H1 (cell line): ENCODE measurements at regions not wholly inside any gene's neighbourhood (a gene's known extent, or its start where the extent isn't known, plus 50 kb on each side); places are given as distances from the start of the nearest gene placed in this dataset.

Source experiments
- CTCF ChIA-PET: fragments of 300-600 bp; sonication (Branson Sonifier 250); formaldehyde crosslinking; loops from one replicate; lab custom pipeline; 2021; ENCODE audit not compliant: partially characterized antibody; lab: Charles Lee
- POLR2A ChIA-PET: fragments of 300-600 bp; sonication (Branson Sonifier 250); formaldehyde crosslinking; loops from one replicate; lab custom pipeline; 2021; ENCODE audit warnings: inconsistent platforms; ENCODE audit not compliant: partially characterized antibody; lab: Charles Lee
- DNase-seq, 2 experiments: peaks; one replicate each; pipeline versions ENCODE4 v3.0.0 to v3.0.0-alpha.2; 2010 to 2022; ENCODE audit warnings: low spot score in 2 of 2, low read depth in 1 of 2, mixed read lengths in 1 of 2
- FAIRE-seq: peaks from 2 replicates; lab custom pipeline; 2011; peaks lifted over from hg19 to GRCh38; lab: Jason Lieb, UNC
- H2AFZ ChIP-seq: 2 replicates; pipeline ENCODE4 v1.8.1; 2012; ENCODE audit warnings: low read length, inconsistent platforms
- H2AK5ac ChIP-seq: 2 replicates; pipeline ENCODE4 v1.6.1; 2013; ENCODE audit warnings: low read depth, low read length
- H2BK120ac ChIP-seq: replicated peaks from 2 replicates; pipeline ENCODE3; 2013; ENCODE audit warnings: low read depth, low read length, inconsistent platforms
- H2BK12ac ChIP-seq: 2 replicates; pipeline ENCODE4 v1.6.1; 2013; ENCODE audit warnings: low read depth, low read length
- H2BK15ac ChIP-seq: 2 replicates; pipeline ENCODE4 v1.6.1; 2013; ENCODE audit warnings: low read length
- H2BK20ac ChIP-seq: 2 replicates; pipeline ENCODE4 v1.6.1; 2013; ENCODE audit warnings: low read length
- H2BK5ac ChIP-seq: 2 replicates; pipeline ENCODE4 v1.6.1; 2013; ENCODE audit warnings: low read depth, low read length
- H3K14ac ChIP-seq: 2 replicates; pipeline ENCODE4 v1.6.1; 2013; ENCODE audit warnings: inconsistent platforms; ENCODE audit not compliant: insufficient read length
- H3K18ac ChIP-seq: 2 replicates; pipeline ENCODE4 v1.6.1; 2013; ENCODE audit warnings: low read length; ENCODE audit errors: extremely low read depth
- H3K23ac ChIP-seq: 2 replicates; pipeline ENCODE4 v1.6.1; 2013; ENCODE audit warnings: inconsistent platforms; ENCODE audit not compliant: insufficient read length
- H3K23me2 ChIP-seq: 2 replicates; pipeline ENCODE4 v1.6.1; 2013; ENCODE audit warnings: low read depth, low read length
- H3K27ac ChIP-seq: 2 replicates; pipeline ENCODE4 v1.6.1; 2011; ENCODE audit warnings: low read depth, low read length, inconsistent platforms
- H3K27me3 ChIP-seq, 4 experiments: replicated peaks in 1 of 4; 1 replicate in 1 of 4; 2 replicates in 3 of 4; pipeline versions ENCODE4 v1.6.1 to v1.8.1; 2011 to 2013; ENCODE audit warnings: low read length in 3 of 4, mild to moderate bottlenecking in 3 of 4, inconsistent platforms in 2 of 4, mixed read lengths in 2 of 4, moderate library complexity in 1 of 4; ENCODE audit not compliant: control insufficient read depth in 3 of 4, insufficient read depth in 3 of 4; ENCODE audit errors: extremely low read depth in 1 of 4
- H3K36me3 ChIP-seq, 4 experiments: 2 replicates each; pipeline versions ENCODE4 v1.6.1 to v1.8.1; 2011 to 2013; ENCODE audit warnings: mild to moderate bottlenecking in 4 of 4, low read length in 3 of 4, moderate library complexity in 2 of 4, control low read depth in 1 of 4, inconsistent platforms in 1 of 4; ENCODE audit not compliant: insufficient read depth in 4 of 4, control insufficient read depth in 2 of 4
- H3K4ac ChIP-seq: replicated peaks from 2 replicates; pipeline ENCODE3; 2013; ENCODE audit warnings: low read length, low read depth, mixed read lengths, inconsistent platforms; ENCODE audit not compliant: insufficient read length
- H3K4me1 ChIP-seq, 4 experiments: replicated peaks in 1 of 4; 1 replicate in 1 of 4; 2 replicates in 3 of 4; pipeline versions ENCODE4 v1.6.1 to v1.8.1; 2011 to 2013; ENCODE audit warnings: low read length in 3 of 4, inconsistent platforms in 2 of 4, mixed read lengths in 1 of 4; ENCODE audit not compliant: insufficient read depth in 4 of 4, control insufficient read depth in 3 of 4
- H3K4me2 ChIP-seq, 2 experiments: 2 replicates each; pipeline versions ENCODE4 v1.6.1 to v1.8.1; 2011 to 2013; ENCODE audit warnings: low read depth in 2 of 2, low read length in 2 of 2, control low read depth in 1 of 2, inconsistent platforms in 1 of 2, mild to moderate bottlenecking in 1 of 2; ENCODE audit not compliant: insufficient read depth in 1 of 2
- H3K4me3 ChIP-seq, 4 experiments: fragments of 200-600, 300-600 bp in 1 of 4; sonication (generic), shearing (Covaris generic), sonication (Bioruptor Twin) in 1 of 4; 2 replicates each; pipeline versions ENCODE4 v1.5.1 to v1.8.1; 2011 to 2016; ENCODE audit warnings: low read length in 4 of 4, low read depth in 3 of 4, control low read depth in 2 of 4, inconsistent platforms in 2 of 4, mild to moderate bottlenecking in 2 of 4, mixed read lengths in 1 of 4, moderate library complexity in 1 of 4; ENCODE audit not compliant: insufficient read depth in 2 of 4; ENCODE audit errors: extremely low read depth in 1 of 4
- H3K56ac ChIP-seq: replicated peaks from 2 replicates; pipeline ENCODE3; 2013; ENCODE audit warnings: low read depth, mild to moderate bottlenecking, mixed read lengths, low read length, inconsistent platforms; ENCODE audit not compliant: insufficient read length
- H3K79me1 ChIP-seq: 2 replicates; pipeline ENCODE4 v1.6.1; 2013; ENCODE audit warnings: low read depth, low read length, control low read depth
- H3K79me2 ChIP-seq, 2 experiments: 2 replicates each; pipeline versions ENCODE4 v1.6.1 to v1.8.1; 2012 to 2013; ENCODE audit warnings: low read length in 2 of 2, mild to moderate bottlenecking in 2 of 2, inconsistent platforms in 1 of 2; ENCODE audit not compliant: insufficient read depth in 2 of 2, control insufficient read depth in 1 of 2
- H3K9ac ChIP-seq, 4 experiments: replicated peaks in 1 of 4; 1 replicate in 1 of 4; 2 replicates in 3 of 4; pipeline versions ENCODE4 v1.6.1 to v1.8.1; 2011 to 2013; ENCODE audit warnings: low read depth in 3 of 4, low read length in 3 of 4, control low read depth in 2 of 4, mild to moderate bottlenecking in 2 of 4, moderate library complexity in 2 of 4, inconsistent platforms in 1 of 4; ENCODE audit errors: extremely low read depth in 1 of 4
- H3K9me3 ChIP-seq, 2 experiments: 2 replicates each; pipeline versions ENCODE4 v1.6.1 to v1.8.1; 2012 to 2013; ENCODE audit warnings: mild to moderate bottlenecking in 2 of 2, moderate library complexity in 2 of 2, control low read depth in 1 of 2, inconsistent platforms in 1 of 2, low read depth in 1 of 2, low read length in 1 of 2, mixed read lengths in 1 of 2; ENCODE audit not compliant: insufficient read depth in 2 of 2
- H4K20me1 ChIP-seq, 2 experiments: replicated peaks in 1 of 2; 2 replicates each; pipeline versions ENCODE3 to v1.8.1; 2011 to 2013; ENCODE audit warnings: inconsistent platforms in 2 of 2, low read length in 2 of 2, mild to moderate bottlenecking in 1 of 2; ENCODE audit not compliant: insufficient read depth in 2 of 2, control insufficient read depth in 1 of 2
- H4K5ac ChIP-seq: 2 replicates; pipeline ENCODE4 v1.6.1; 2013; ENCODE audit warnings: low read length, low read depth, mixed read lengths, inconsistent platforms; ENCODE audit not compliant: insufficient read length
- H4K8ac ChIP-seq: 2 replicates; pipeline ENCODE4 v1.8.0; 2013; ENCODE audit warnings: mild to moderate bottlenecking, moderate library complexity, low read length, inconsistent platforms; ENCODE audit not compliant: insufficient read depth; ENCODE audit errors: extremely low read depth
- H4K91ac ChIP-seq: replicated peaks from 2 replicates; pipeline ENCODE3; 2013; ENCODE audit warnings: low read length, mixed read lengths, inconsistent platforms; ENCODE audit not compliant: insufficient read length
- CTCF ChIP-seq, 3 experiments: IDR thresholded peaks; 1 replicate in 2 of 3; 2 replicates in 1 of 3; pipeline versions ENCODE4 v1.5.1 to v1.6.1; 2011; ENCODE audit warnings: low read length in 3 of 3, mild to moderate bottlenecking in 3 of 3, inconsistent platforms in 2 of 3, low read depth in 1 of 3, moderate library complexity in 1 of 3; ENCODE audit not compliant: insufficient read depth in 1 of 3; ENCODE audit errors: control extremely low read depth in 1 of 3
- EZH2 ChIP-seq: fragments of 200-600 bp; sonication (generic); IDR thresholded peaks from 2 replicates; pipeline ENCODE4 v1.7.1; 2012; ENCODE audit warnings: low read depth, mild to moderate bottlenecking, moderate library complexity, low read length, inconsistent platforms; ENCODE audit not compliant: severe bottlenecking
- HDAC2 ChIP-seq, 2 experiments: fragments of 300-600 bp in 1 of 2; sonication (generic) in 1 of 2; IDR thresholded peaks; 2 replicates each; pipeline ENCODE4 v1.6.1; 2011 to 2012; ENCODE audit warnings: low read depth in 2 of 2, low read length in 2 of 2, mild to moderate bottlenecking in 2 of 2, moderate library complexity in 2 of 2, borderline replicate concordance in 1 of 2, inconsistent platforms in 1 of 2
- JUN ChIP-seq: IDR thresholded peaks from 2 replicates; pipeline ENCODE4 v1.6.1; 2011; ENCODE audit warnings: low read depth, mild to moderate bottlenecking, improper control_type of control experiment, low read length
- KDM1A ChIP-seq: fragments of 200-600, 300-600 bp; sonication (generic); IDR thresholded peaks from 2 replicates; pipeline ENCODE4 v1.7.1; 2016; ENCODE audit warnings: mild to moderate bottlenecking, low read length, borderline replicate concordance
- NRF1 ChIP-seq: IDR thresholded peaks from 2 replicates; pipeline ENCODE4 v1.6.1; 2011; ENCODE audit warnings: mild to moderate bottlenecking, low read depth, low read length, improper control_type of control experiment
- PHF8 ChIP-seq: fragments of 200-600 bp; sonication (generic); conservative IDR thresholded peaks from 2 replicates; pipeline ENCODE4 v1.7.1; 2012; ENCODE audit warnings: low read depth, mild to moderate bottlenecking, inconsistent platforms, low read length, moderate library complexity
- POLR2A ChIP-seq, 2 experiments: IDR thresholded peaks; 1 replicate in 1 of 2; 2 replicates in 1 of 2; pipeline ENCODE4 v1.6.1; 2011; ENCODE audit warnings: low read depth in 2 of 2, low read length in 2 of 2, mild to moderate bottlenecking in 2 of 2; ENCODE audit errors: control extremely low read depth in 1 of 2
- RAD21 ChIP-seq, 2 experiments: IDR thresholded peaks in 1 of 2; conservative IDR thresholded peaks in 1 of 2; 2 replicates each; pipeline ENCODE4 v1.6.1; 2011; ENCODE audit warnings: low read depth in 2 of 2, low read length in 2 of 2, improper control_type of control experiment in 1 of 2, inconsistent platforms in 1 of 2, mild to moderate bottlenecking in 1 of 2, moderate library complexity in 1 of 2
- SIRT6 ChIP-seq: IDR thresholded peaks from one replicate; pipeline ENCODE4 v1.7.1; 2012; ENCODE audit warnings: low read length, inconsistent platforms
- SIX5 ChIP-seq: IDR thresholded peaks from 2 replicates; pipeline ENCODE4 v1.6.1; 2011; ENCODE audit warnings: mild to moderate bottlenecking, low read depth, low read length
- SP4 ChIP-seq: IDR thresholded peaks from 2 replicates; pipeline ENCODE4 v1.6.1; 2012; ENCODE audit warnings: low read length, inconsistent platforms
- TBP ChIP-seq: IDR thresholded peaks from 2 replicates; pipeline ENCODE4 v1.6.1; 2011; ENCODE audit warnings: low read depth, low read length, improper control_type of control experiment
- WGBS, 2 experiments: shearing (Covaris generic) in 1 of 2; methylation state at CpG; one replicate each; pipeline versions ENCODE4 v1.1.6 to v1.1.7; 2013 to 2015; ENCODE audit warnings: low lambda C conversion rate in 2 of 2, mixed read lengths in 2 of 2, inconsistent platforms in 1 of 2, low coverage in 1 of 2, missing lambda C conversion rate in 1 of 2; ENCODE audit not compliant: insufficient replicate concordance in 2 of 2, insufficient coverage in 1 of 2, insufficient read length in 1 of 2; ENCODE audit errors: extremely low coverage in 1 of 2, missing lambda C conversion rate in 1 of 2; 5-methylcytosine and 5-hydroxymethylcytosine counted together

- WGBS, 2 experiments: 94% methylated on average over 6 of the region's 8 CpGs; no CpG with 5 or more reads in 1 of the 2 experiments
- POLR2A ChIA-PET: no interaction called here
- H3K27ac ChIP-seq: no peak overlapping the region
- no peak for TF ChIP-seq SP4
- no peak for TF ChIP-seq KDM1A
- no peak for TF ChIP-seq PHF8
- no peak for TF ChIP-seq NRF1
- no peak for TF ChIP-seq SIRT6
- TF ChIP-seq POLR2A (IDR thresholded peaks at IDR 0.05; ENCODE audit: control extremely low read depth in 1 of 2, low read depth in 2 of 2, low read length in 2 of 2): no peak
- no peak for TF ChIP-seq SIX5
- no peak for TF ChIP-seq TBP
- TF ChIP-seq CTCF (IDR thresholded peaks at IDR 0.05; ENCODE audit: control extremely low read depth in 1 of 3, insufficient read depth in 1 of 3, low read depth in 1 of 3, low read length in 3 of 3): no peak
- no peak for TF ChIP-seq HDAC2 (IDR thresholded peaks at IDR 0.05; ENCODE audit: borderline replicate concordance in 1 of 2, low read depth in 2 of 2, low read length in 2 of 2)
- TF ChIP-seq RAD21 (IDR thresholded peaks at IDR 0.05 in 1 of 2, conservative IDR thresholded peaks at IDR 0.05 in 1 of 2; ENCODE audit: low read depth in 2 of 2, low read length in 2 of 2): no peak
- TF ChIP-seq JUN: no peak
- TF ChIP-seq EZH2: no peak
Observed at GRCh38 chr10:128867819-128868218, 599.2 kb upstream of the MGMT start.

More at GRCh38 chr10:128867819-128868218, 599.2 kb upstream of the MGMT start:
- Histone ChIP-seq H3K36me3 (no peaks in the 10 kb centered on the region), H2BK12ac (no peak overlapping the region), H4K91ac (no peak overlapping the region), H2AFZ (no peak overlapping the region), H3K9ac (no peak overlapping the region), H3K4me1 (0 out of 7 replicates have a peak, but pooled peaks cover 0 to 2% (median 0%) of the 10 kb centered on the region in 4 experiments), H4K5ac (no peak overlapping the region), H4K8ac (no peak overlapping the region), H2BK120ac (no peak overlapping the region), H2BK5ac (no peak overlapping the region), H3K14ac (no peak overlapping the region), H3K4me3 (no peak overlapping the region), H2BK15ac (no peak overlapping the region), H2BK20ac (no peak overlapping the region), H3K4me2 (no peak overlapping the region), H3K23ac (no peak overlapping the region), H3K9me3 (no peaks in the 10 kb centered on the region), H3K23me2 (no peaks in the 10 kb centered on the region), H2AK5ac (no peak overlapping the region), H4K20me1 (no peaks in the 10 kb centered on the region), H3K79me1 (no peaks in the 10 kb centered on the region), H3K79me2 (no peaks in the 10 kb centered on the region), H3K56ac (no peak overlapping the region), H3K4ac (no peak overlapping the region), H3K18ac (no peak overlapping the region), H3K27me3 (no peaks in the 10 kb centered on the region)
- DNase-seq (no peak), FAIRE-seq (no peak)
- CTCF ChIA-PET: no interaction called here
